GM21529 (cell line): ENCODE measurements at regions not wholly inside any gene's neighbourhood (a gene's known extent, or its start where the extent isn't known, plus 50 kb on each side); places are given as distances from the start of the nearest gene placed in this dataset.
"Not testable (repeated sequence)": the region's sequence is repeated elsewhere in the genome, so short reads cannot be mapped to it uniquely, and the experiment has no call there.

ENCODE experiments used
- ATAC-seq: cut with Tn5 transposase; IDR thresholded peaks from one replicate; pipeline ENCODE4 v1.9.1; 2021; ENCODE audit not compliant: unreplicated experiment

DNA sequence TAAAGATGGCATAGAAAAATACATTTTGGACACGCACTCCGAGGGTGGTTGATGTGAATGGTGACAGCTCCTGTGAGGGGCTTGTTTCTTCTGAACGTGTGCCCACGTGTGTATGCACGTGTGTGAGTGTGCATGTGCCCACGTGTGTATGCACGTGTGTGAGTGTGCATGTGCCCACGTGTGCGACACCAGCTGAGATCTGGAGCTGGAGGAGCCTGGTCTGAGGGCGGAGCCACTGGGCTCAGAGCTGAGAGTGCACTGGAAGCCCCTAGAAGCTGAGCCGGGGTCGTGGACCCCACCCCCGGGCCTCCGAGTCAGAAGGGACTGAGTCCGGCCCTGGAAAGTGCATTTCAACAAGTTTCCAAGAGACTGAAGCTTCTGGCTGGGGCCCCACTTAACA is 282.5 kb upstream of the IRX4 start:
- no peak for ATAC-seq

DNA sequence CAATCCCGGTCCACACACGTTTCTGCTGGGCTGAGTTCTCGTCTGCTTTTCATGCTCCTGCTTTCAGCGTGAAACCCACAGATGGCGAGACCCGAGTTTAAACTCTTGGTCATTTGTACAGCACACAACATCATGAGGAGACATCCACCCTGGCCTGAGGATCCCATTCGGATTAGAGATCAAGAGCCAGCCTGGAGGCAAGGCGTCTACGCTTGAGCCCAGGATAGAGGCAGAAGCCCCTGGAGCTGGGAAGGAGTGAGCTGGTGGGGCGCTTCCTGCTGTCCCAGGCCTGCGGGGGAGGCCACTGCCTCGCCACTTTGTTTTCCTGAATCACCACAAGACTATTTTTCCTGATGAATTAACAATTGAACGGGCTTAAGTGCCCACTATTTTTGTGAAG is 281.9 kb upstream of the IRX4 start:
- no peak for ATAC-seq

DNA sequence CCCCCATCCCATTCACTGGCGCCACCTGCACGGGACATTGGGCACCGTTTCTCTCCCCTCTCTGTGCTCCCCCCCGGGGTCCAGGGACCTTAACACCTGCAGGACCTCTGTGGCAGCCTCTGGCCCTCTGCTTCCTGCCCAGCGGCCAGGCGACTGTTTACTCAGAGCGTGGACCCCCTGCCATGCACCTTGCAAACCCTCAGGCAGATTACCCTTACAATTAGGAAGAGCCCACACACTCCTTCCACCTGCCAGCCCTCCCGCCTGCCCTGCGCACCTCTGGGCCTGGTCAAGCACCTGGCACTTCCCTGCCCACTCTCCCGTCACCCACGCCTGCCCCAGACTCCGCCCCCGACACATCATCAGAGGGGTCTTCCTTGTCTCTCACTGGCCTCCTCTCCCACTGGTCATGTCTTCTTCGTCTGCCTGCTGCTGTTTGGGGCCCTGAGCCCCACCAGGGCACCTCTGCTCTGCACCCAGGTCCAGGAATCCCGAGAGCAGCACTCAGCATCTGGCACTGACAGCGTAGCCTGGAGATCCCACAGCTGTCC is 281.3 kb upstream of the IRX4 start:
- ATAC-seq, result no peak

DNA sequence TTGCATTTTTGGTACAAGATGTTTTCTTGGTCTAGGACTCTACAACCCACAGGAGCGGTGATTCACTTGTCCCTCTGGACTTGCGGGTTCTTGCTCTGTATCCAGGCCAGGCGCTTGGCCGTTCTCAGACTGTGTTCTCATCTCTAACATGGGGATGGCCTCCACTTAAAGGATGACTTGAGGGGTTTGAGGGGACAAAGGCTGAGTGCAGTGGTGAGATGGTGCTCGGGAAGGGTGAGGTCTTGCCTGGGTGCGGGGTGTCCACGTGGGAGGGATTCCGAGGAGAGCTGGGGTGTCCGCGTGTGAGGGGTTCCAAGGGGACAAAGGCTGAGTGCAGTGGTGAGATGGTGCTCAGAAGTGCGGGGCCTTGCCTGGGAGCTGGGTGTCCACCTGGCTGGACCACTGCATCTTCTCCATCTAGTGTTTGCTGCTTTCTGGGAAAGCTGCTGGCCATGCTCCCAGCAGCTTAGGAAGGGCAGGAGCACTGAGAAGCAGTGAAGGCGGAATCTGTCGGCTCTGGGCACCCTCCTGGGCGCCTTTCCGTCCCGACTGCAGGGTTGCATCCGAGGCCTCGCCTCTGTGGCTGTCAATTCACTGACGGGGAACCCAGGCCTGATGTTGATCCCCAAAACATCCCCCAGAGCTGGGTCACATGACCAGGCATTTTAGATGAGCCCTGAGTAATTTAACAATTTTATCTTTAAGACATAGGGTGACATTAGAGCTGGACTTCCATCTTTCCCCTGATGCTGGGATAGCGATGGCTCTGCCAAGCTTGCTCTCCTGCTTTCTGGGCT is 280.5 kb upstream of the IRX4 start:
- no peak for ATAC-seq

DNA sequence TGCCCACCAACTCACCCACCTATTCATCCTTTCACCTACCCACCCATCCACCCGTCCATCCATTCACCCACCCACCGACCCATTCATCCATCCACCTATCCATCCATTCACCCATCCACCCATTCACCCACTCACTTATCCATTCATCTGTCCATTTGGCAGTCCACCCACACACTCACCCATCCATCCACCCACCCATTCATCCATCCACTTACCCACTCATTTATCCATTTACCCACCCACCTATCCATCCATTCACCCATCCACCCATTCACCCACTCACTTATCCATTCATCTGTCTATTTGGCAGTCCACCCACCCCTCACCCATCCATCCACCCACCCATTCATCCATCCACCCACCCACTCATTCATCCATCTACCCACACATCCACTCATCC is 278.1 kb upstream of the IRX4 start:
- ATAC-seq, result no peak

DNA sequence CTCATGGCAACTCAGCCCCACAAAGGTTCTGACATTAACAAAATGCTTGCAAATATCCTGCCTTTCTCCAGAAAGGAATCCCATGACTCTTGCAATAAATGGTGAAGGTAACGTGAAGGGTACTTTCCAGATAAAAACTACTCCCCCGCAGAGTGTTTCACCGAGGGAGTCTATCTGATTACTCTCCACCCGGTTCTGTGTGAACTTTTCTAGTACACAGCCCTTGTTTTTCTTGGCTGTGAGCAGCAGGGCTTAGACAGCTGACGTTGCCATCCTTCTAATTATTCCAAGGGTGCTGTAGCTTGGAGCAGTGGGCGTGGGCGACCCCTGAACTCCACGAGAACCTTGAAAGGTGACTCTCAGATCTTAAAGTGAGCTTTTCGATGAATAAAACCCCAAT is 276.0 kb upstream of the IRX4 start:
- no peak for ATAC-seq

DNA sequence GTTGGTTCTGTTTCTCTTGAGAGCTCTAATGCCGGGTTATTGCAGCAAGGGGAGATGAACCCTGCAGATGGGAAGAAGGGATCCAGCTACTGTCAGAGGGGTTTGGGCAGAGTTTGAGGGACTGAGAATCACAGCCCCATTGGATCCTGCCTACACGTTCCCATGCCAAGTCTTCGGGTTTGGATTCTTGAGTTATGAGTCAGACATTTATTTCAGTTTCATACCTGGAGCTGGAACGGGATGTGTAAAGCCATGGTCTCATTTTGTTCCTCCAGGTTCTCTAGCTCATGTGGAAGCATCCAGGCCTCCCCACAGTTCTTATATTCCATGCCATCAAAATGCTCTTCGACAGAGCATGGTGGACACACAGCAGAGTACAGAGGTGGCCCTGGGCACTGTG is 275.4 kb upstream of the IRX4 start:
- no peak for ATAC-seq

DNA sequence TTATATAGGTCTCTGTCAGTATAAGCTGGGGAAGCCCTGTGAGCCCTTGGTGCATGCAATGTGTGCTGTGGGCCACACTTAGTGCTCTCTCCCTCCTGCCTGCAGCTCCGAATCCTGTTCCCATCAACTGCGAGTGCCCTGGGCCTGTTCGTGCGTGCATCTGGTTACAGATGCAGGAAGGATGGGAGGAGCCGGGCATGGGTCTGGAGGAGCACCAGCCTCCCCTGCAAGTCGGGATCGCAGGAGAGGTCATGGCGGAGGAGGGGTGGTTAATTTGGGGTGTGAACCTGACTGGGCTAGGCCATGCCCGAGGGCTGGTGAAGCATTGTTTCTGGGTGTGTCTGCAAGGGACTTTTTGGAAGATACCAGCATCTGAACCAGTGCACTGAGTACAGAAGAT is 274.6 kb upstream of the IRX4 start:
- no peak for ATAC-seq

DNA sequence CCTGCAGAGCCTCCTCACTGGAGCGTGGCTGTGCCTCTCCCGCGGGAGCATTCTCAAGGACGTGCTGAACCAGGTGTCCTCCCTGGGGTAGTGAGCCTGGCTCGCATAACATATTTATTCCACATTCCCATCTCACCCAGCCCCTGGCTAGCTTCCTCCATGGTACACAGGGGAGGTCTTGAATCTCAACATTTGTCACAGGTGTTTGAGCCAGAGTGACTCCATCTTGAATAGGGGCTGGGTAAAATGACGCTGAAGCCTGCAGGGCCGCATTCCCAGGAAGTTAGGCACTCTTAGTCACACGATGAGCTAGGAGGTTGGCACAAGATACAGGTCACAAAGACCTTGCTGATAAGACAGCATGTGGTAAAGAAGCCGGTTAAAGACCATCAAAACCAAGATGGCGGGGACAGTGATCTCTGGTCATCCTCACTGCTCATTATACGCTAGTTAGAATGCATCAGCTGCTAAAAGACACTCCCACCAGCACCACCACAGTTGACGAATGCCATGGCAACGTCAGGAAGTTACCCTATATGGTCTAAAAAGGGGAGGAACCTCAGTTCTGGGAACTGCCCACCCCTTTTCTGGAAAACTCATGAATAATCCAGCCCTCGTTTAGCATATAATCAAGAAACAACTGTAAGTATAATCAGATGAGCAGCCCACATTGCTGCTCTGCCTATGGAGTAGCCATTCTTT is 273.8 kb upstream of the IRX4 start:
- no peak for ATAC-seq

DNA sequence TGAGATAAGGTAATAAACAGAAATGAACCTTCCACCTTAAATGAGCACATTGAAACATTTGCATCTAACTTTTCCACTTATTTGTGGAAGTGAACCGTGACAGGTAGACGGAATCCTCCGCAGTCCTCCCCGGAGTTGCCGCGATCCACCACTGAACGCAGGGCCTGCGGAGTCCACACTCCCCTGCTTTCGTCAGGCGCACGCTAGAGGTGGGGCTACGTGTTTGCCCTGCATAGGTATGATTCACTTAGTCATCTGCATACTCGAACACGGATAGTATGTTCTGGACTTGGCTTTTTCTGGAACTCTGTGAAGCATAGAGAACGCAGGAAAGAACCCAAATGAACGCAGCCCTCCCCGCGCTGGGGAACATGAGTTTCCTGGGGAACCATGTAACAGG is 272.8 kb upstream of the IRX4 start:
- ATAC-seq, result no peak

DNA sequence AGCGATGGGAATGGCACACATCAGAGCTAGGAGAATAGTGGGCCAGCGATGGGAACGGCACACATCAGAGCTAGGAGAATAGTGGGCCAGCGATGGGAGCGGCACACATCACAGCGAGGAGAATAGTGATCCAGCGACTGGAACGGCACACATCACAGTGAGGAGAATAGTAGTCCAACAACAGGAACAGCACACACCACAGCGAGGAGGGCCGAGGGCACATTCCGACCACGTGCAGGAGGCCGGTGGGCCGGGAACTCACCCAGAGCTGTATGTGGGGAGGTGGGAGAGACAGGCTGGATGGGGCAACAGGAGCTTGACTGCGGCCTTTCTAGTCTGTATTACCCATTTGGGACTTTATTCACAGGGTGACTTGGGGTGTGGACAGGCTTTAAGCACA is 271.1 kb upstream of the IRX4 start:
- ATAC-seq, result no peak

DNA sequence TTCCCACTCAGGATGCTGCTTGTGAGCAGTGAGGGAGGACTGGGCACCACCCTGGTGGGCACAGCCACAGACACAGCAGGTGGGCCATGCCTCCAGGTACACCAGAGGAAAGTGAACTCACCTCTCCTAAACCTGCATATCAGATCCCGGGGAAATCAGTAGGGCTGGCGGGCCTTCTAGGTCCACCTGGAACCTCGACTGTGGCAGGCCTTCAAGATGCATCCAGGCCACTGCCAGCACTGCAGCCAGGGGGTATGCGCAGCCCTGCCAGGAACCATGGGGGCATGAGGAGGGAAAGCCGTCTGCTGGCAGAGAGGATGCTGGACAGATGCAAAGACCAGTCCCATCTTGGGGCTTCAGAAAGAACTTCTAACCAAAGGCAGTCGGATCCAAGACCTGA is 270.6 kb upstream of the IRX4 start:
- ATAC-seq, result no peak

DNA sequence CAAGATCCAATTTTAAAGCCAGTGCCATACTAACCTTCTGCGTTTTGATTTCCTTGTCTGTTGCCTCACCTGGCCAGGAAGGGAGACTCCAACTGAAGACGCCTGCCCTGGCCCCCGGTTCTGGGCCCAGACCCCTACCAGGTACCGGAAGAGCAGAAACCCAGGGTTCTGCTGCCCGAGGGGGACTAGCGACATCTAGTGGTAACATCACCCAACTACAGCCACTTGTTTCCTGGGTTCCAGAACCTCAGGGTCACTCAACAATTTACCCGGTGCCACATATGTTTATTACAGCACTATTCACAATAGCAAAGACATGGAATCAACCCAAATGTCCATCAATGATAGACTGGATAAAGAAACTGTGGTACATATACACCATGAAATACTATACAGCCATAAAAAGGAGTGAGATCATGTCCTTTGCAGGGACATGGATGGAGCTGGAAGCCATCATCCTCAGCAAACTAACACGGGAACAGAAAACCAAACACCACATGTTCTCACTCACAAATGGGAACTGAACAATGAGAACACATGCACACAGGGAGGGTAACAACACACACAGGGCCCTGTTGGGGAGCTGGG is 268.7 kb upstream of the IRX4 start:
- ATAC-seq, result not testable (repeated sequence)

DNA sequence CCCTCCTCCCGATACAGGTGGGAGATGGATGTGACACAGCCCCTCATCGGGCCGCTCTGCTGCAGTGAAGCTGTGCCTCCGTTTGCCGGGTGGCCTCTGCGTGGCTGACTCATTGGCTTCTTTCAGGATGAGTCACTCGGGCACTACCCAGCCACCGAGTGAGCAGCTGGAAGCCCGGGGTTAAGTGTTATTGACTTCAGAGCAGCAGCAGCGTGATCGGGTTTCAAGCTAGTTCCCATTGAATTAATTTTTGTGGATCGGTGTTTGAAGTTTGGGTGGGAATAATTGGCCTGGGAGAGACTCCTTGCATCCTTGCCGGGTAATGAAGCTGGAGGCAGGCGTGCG is 266.4 kb upstream of the IRX4 start:
- no peak for ATAC-seq

DNA sequence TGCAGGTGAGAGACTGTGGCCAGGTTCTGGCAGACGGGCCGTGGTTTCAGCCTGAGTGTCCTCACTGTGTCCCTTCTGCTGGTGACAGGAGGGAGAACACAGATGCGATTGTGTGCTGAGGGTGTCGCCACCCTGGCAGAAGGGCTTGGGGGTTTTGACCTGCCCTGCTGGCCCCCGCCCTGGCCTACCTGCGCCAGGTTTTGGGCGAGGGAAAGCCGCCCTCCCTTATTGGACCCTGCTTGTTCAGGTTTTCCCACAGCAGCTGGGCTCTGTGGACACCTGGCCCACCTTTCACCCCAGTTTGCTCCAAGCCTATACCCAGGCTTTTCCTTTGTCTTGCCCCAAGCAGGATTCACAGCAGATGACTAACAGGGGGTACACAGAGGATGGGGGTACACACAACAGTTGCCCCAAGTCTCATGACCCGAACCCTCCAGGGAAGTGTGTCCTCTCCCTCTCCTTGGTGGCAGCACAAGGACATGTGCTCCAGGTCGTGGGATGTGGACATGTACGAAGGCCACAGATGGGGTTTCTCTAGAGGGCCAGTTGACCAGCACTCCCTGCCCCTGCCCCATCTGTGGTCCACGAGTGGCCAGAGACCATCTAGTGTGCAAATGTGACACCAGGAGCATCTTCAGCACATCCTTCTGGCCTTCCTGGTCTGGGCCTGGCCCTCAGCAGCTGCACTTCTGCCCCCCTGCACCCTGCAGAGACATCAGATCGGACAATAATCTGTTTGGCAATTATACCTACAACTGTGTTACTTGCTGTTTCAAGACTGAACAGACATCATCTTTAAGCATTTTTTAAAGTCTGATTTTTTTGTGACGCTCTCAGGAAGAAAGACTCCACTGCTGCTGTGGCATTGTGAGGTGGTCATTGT is 265.8 kb upstream of the IRX4 start:
- no peak for ATAC-seq

DNA sequence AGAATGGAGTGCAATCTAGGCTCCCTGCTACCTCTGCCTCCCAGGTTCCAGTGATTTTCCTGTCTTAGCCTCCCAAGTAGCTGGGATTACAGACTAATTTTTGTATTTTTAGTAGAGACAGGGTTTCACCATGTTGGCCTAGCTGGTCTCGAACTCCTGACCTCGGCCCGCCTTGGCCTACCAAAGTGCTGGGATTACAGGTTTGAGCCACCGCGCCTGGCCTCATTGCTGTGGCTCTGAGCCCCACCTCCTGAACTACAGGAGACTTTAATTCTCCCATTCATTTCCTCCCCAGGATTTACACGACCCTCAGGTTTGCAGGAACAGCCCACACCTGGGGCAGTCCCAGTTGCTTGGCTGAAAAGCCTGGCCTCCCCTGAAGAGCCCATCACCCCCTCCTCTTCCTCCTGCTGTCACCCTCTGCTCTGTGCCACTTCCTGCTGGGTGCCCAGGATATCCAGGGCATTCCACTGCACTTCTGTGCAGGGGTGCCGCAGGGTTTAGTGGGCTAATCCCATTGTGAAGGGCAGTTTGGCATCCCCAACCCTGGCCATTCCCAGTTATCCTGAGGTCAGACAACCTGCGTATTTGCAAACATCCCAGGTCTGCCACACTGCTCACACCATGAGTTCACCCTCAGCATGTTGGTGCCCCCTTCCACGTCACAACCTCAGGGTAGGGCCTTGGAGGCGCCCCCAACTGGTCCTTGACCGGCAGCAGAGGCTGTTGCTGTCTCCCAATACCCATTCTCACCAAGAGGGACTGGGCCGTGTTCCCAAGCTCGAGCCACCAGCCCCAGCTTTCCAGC is 265.0 kb upstream of the IRX4 start:
- no peak for ATAC-seq

DNA sequence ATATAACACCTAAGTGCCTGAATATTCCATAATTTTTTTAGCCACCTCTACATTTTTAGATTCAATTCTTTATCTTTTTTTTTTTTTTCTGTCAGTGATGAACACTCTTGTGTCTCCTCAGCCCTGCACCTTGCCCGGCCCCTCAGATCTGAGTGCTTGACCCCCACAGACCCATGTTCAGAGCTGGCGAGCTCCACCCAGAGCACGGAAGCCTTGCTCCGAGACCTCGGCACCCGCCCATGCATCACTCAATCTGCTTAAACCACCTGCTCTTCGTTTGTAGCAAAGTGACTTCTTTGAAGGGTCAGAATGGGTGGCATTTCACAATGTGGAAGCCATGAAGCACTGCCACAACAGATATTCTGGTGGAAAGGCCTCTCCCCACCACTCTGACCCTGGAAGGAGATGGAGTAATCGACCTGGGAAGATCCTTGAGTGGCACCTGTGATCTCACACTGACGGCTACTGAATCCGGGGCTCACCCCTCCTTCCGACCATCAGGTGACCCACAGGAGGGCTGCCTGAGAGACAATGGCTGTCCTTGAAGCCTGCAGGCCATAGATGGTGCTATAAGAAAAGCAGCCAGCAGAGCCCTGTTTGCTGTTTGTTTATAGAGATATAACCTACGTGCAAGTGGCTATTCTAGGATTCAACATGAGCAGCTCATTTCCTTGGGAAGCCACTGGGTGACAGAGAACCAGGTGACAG is 261.1 kb upstream of the IRX4 start:
- no peak for ATAC-seq

DNA sequence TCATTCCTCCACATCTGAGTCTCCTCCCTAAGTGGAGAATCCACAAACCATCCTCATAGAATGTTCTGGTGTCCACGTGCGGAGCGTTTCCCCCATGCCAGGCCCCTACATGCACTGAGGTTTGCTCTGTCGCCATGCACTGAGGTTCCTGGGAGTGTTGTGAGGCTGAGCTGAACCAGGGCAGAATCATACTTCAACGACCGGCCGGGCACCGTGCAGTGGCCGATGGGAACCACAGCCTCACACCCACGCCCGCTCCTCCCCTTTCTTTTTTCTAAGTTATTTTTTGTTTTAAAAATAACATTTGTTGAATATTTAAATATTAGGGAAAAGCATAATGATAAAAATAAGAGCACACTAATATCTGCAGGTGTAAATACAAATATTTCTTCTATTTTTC is 260.4 kb upstream of the IRX4 start:
- no peak for ATAC-seq

DNA sequence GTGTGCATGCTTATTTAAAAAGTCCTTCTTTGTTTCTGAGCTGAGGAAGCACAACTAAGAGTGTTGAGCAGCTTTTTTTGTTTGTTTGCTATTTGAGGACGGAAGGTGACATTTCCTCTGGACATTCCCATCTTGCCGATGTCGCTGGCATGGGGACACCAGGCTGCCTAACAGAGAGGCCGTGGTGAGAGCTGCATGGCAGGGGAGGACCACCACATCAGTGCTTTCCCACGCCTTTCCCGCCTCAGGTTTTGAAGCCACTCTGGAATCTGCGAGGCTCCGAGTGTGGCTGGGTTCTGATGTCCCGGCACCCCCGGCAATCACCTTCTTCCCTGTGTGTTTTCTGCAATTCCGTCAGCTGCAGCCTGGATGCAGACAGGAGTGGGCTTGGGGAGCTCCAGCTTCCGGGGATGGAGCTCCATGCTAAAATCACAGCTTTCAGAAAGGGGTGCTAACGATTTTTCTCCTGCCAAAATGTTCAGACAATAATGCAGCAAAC is 259.8 kb upstream of the IRX4 start:
- no peak for ATAC-seq
